GM23338 (cell line): ENCODE measurements at regions not wholly inside any gene's neighbourhood (a gene's known extent, or its start where the extent isn't known, plus 50 kb on each side); places are given as distances from the start of the nearest gene placed in this dataset.

Experiments used
- ATAC-seq: fragments of 200-7000 bp; cut with Tn5 transposase; 3 replicates; pipeline ENCODE4 v1.9.1; 2020
- DNase-seq: peaks from one replicate; pipeline ENCODE4 v3.0.0-alpha.2; 2015; ENCODE audit warnings: low spot score
- H2AFZ ChIP-seq: fragments of 200-600 bp; sonication (generic); 2 replicates; pipeline ENCODE4 v1.8.0; 2016; ENCODE audit warnings: antibody characterized with exemption, mild to moderate bottlenecking, moderate library complexity
- H3F3A ChIP-seq: fragments of 200-600 bp; sonication (generic); replicated peaks from 2 replicates; pipeline ENCODE4 v1.8.0; 2017; ENCODE audit warnings: antibody characterized with exemption, mixed run types, low read depth
- H3K27ac ChIP-seq: fragments of 200-600 bp; sonication (generic); 2 replicates; pipeline ENCODE4 v1.6.1; 2016; ENCODE audit warnings: low read depth
- H3K27me3 ChIP-seq: fragments of 200-600 bp; sonication (generic); 2 replicates; pipeline ENCODE4 v1.8.0; 2016; ENCODE audit warnings: mild to moderate bottlenecking, mixed run types, moderate library complexity; ENCODE audit not compliant: insufficient read depth
- H3K36me3 ChIP-seq: fragments of 200-600 bp; sonication (generic); 2 replicates; pipeline ENCODE4 v1.8.0; 2016; ENCODE audit warnings: mild to moderate bottlenecking; ENCODE audit not compliant: insufficient read depth
- H3K4me1 ChIP-seq: fragments of 200-600 bp; sonication (generic); 2 replicates; pipeline ENCODE4 v1.8.0; 2016; ENCODE audit warnings: mild to moderate bottlenecking, moderate library complexity; ENCODE audit not compliant: insufficient read depth
- H3K4me2 ChIP-seq: fragments of 200-600 bp; sonication (generic); 2 replicates; pipeline ENCODE4 v1.7.1; 2017; ENCODE audit warnings: mixed run types
- H3K4me3 ChIP-seq: fragments of 200-600 bp; sonication (generic); 2 replicates; pipeline ENCODE4 v1.6.1; 2016; ENCODE audit warnings: mixed run types
- H3K79me2 ChIP-seq: fragments of 200-600 bp; sonication (generic); replicated peaks from 2 replicates; pipeline ENCODE4 v1.8.0; 2017; ENCODE audit warnings: mild to moderate bottlenecking; ENCODE audit not compliant: insufficient read depth
- H3K9me2 ChIP-seq: fragments of 200-600 bp; sonication (generic); 2 replicates; pipeline ENCODE4 v1.8.0; 2017; ENCODE audit not compliant: insufficient read depth
- H4K20me1 ChIP-seq: fragments of 200-600 bp; sonication (generic); replicated peaks from 2 replicates; pipeline ENCODE4 v1.8.0; 2017; ENCODE audit warnings: mild to moderate bottlenecking; ENCODE audit not compliant: insufficient read depth
- H3K27ac Mint-ChIP-seq: 2 replicates; pipeline ENCODE4 v1.8.0; 2020; ENCODE audit warnings: inconsistent platforms, mild to moderate bottlenecking, moderate library complexity, mixed read lengths
- H3K27me3 Mint-ChIP-seq: 3 replicates; pipeline ENCODE4 v1.8.0; 2022; ENCODE audit warnings: low read depth, mild to moderate bottlenecking, moderate library complexity, mixed read lengths, inconsistent platforms; ENCODE audit not compliant: insufficient read depth, poor library complexity
- H3K36me3 Mint-ChIP-seq: 3 replicates; pipeline ENCODE4 v1.8.0; 2021; ENCODE audit warnings: low read depth, mild to moderate bottlenecking, inconsistent platforms, moderate library complexity, mixed read lengths
- H3K4me1 Mint-ChIP-seq: 3 replicates; pipeline ENCODE4 v1.8.0; 2020; ENCODE audit warnings: mild to moderate bottlenecking, inconsistent platforms, mixed read lengths
- H3K4me3 Mint-ChIP-seq: 3 replicates; pipeline ENCODE4 v1.8.0; 2021; ENCODE audit warnings: moderate library complexity, mild to moderate bottlenecking, inconsistent platforms, mixed read lengths
- H3K9me3 Mint-ChIP-seq: 3 replicates; pipeline ENCODE4 v1.8.0; 2020; ENCODE audit warnings: moderate library complexity, mild to moderate bottlenecking, inconsistent platforms, mixed read lengths
- CREB1 ChIP-seq: fragments of 250-450 bp; sonication (Bioruptor Pico); IDR thresholded peaks from 2 replicates; pipeline ENCODE4 v1.5.0; 2020; ENCODE audit warnings: low read depth, mild to moderate bottlenecking, moderate library complexity
- EZH2 ChIP-seq: fragments of 200-600 bp; sonication (generic); IDR thresholded peaks from one replicate; pipeline ENCODE4 v1.8.0; 2017; ENCODE audit warnings: antibody characterized with exemption, mild to moderate bottlenecking, low read depth; ENCODE audit not compliant: unreplicated experiment
- EZH2phosphoT487 ChIP-seq: fragments of 200-600 bp; sonication (generic); IDR thresholded peaks from one replicate; pipeline ENCODE4 v1.8.1; 2018; ENCODE audit warnings: antibody characterized with exemption; ENCODE audit not compliant: unreplicated experiment
- JUNB ChIP-seq: IDR thresholded peaks from one replicate; pipeline ENCODE4 v1.6.1; 2016; ENCODE audit warnings: antibody characterized with exemption; ENCODE audit not compliant: unreplicated experiment
- NANOG ChIP-seq: IDR thresholded peaks from 2 replicates; pipeline ENCODE4 v1.6.1; 2016; ENCODE audit warnings: antibody characterized with exemption, borderline replicate concordance
- STAT1 ChIP-seq: IDR thresholded peaks from one replicate; pipeline ENCODE4 v1.6.1; 2016; ENCODE audit warnings: antibody characterized with exemption; ENCODE audit not compliant: unreplicated experiment
- ZNF114 ChIP-seq: fragments of 250-450 bp; sonication (Bioruptor Pico); IDR thresholded peaks from 2 replicates; pipeline ENCODE4 v1.5.0; 2020; ENCODE audit warnings: mild to moderate bottlenecking, moderate library complexity
- ZNF331 ChIP-seq: fragments of 250-450 bp; sonication (Bioruptor Pico); IDR thresholded peaks from 2 replicates; pipeline ENCODE4 v1.5.0; 2020; ENCODE audit warnings: low read depth, mild to moderate bottlenecking, moderate library complexity
- TF ChIP-seq, protein P1 (sequence below): IDR thresholded peaks from 2 replicates; pipeline ENCODE4 v1.6.1; 2016; ENCODE audit warnings: antibody characterized with exemption
- TF ChIP-seq, protein P2 (sequence below): fragments of 250-450 bp; sonication (Bioruptor Pico); IDR thresholded peaks from 2 replicates; pipeline ENCODE4 v1.5.0; 2020; ENCODE audit warnings: mild to moderate bottlenecking, moderate library complexity
- TF ChIP-seq, protein P3 (sequence below): IDR thresholded peaks from one replicate; pipeline ENCODE4 v1.6.1; 2018; ENCODE audit warnings: antibody characterized with exemption; ENCODE audit not compliant: unreplicated experiment
- TF ChIP-seq, protein P4 (sequence below), 2 experiments: fragments of 200-600 bp in 1 of 2; sonication (generic) in 1 of 2; conservative IDR thresholded peaks; 2 replicates each; pipeline versions ENCODE4 v1.5.1 to v1.6.1; 2016 to 2017; ENCODE audit warnings: antibody characterized with exemption in 2 of 2, low read depth in 2 of 2, mild to moderate bottlenecking in 2 of 2, moderate library complexity in 1 of 2

DNA sequence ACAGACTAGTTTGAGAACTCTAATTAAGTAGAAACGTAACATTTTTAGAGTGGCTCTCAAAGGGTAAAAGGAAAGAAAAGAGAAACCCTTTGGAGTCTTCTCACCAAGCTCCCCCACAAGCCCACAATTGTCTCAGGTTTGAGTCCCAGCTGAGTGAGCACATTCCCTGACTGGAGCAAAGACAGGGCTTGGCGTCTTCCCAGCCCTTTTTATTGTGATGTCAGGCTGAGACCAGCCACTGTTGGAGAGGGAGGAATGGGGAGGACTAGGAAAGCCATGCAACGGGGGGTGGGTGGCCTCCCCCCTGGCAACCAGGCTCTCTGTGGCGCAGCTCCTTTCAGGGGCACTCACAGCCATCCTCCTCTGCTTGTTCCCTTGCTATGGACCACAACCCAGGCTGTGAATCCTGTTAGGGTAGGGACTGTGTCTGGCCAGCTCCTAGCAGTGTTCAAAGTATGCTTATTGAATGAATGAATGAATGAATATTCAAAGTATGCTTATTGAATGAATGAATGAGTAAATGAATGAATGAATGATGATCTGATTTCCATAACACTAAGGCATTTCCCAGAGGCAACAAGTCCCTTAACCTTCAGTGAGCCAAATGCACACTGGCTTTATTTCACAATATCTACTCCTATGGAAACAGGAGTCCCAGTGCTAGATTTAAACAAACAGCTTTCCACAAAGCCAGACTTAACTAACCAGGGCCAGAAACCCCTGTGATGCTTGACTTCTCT lies 413.3 kb downstream of the MID1IP1 start:
- no peak for DNase-seq
- H3K36me3 Mint-ChIP-seq: no peaks in the 10 kb centered on the region
- no peaks in the 10 kb centered on the region for H3K36me3 ChIP-seq
- no peaks in the 10 kb centered on the region for H3K79me2 ChIP-seq
- TF ChIP-seq ZNF114 (CRISPR knock-in tag): no peak
- TF ChIP-seq STAT1: no peak
- TF ChIP-seq, protein P1, sequence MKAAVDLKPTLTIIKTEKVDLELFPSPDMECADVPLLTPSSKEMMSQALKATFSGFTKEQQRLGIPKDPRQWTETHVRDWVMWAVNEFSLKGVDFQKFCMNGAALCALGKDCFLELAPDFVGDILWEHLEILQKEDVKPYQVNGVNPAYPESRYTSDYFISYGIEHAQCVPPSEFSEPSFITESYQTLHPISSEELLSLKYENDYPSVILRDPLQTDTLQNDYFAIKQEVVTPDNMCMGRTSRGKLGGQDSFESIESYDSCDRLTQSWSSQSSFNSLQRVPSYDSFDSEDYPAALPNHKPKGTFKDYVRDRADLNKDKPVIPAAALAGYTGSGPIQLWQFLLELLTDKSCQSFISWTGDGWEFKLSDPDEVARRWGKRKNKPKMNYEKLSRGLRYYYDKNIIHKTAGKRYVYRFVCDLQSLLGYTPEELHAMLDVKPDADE: no peak
- TF ChIP-seq CREB1 (CRISPR knock-in tag): no peak
- TF ChIP-seq EZH2phosphoT487: no peak
- no peak for TF ChIP-seq JUNB
- no peak for TF ChIP-seq EZH2
- TF ChIP-seq NANOG: no peak
- TF ChIP-seq, protein P2, sequence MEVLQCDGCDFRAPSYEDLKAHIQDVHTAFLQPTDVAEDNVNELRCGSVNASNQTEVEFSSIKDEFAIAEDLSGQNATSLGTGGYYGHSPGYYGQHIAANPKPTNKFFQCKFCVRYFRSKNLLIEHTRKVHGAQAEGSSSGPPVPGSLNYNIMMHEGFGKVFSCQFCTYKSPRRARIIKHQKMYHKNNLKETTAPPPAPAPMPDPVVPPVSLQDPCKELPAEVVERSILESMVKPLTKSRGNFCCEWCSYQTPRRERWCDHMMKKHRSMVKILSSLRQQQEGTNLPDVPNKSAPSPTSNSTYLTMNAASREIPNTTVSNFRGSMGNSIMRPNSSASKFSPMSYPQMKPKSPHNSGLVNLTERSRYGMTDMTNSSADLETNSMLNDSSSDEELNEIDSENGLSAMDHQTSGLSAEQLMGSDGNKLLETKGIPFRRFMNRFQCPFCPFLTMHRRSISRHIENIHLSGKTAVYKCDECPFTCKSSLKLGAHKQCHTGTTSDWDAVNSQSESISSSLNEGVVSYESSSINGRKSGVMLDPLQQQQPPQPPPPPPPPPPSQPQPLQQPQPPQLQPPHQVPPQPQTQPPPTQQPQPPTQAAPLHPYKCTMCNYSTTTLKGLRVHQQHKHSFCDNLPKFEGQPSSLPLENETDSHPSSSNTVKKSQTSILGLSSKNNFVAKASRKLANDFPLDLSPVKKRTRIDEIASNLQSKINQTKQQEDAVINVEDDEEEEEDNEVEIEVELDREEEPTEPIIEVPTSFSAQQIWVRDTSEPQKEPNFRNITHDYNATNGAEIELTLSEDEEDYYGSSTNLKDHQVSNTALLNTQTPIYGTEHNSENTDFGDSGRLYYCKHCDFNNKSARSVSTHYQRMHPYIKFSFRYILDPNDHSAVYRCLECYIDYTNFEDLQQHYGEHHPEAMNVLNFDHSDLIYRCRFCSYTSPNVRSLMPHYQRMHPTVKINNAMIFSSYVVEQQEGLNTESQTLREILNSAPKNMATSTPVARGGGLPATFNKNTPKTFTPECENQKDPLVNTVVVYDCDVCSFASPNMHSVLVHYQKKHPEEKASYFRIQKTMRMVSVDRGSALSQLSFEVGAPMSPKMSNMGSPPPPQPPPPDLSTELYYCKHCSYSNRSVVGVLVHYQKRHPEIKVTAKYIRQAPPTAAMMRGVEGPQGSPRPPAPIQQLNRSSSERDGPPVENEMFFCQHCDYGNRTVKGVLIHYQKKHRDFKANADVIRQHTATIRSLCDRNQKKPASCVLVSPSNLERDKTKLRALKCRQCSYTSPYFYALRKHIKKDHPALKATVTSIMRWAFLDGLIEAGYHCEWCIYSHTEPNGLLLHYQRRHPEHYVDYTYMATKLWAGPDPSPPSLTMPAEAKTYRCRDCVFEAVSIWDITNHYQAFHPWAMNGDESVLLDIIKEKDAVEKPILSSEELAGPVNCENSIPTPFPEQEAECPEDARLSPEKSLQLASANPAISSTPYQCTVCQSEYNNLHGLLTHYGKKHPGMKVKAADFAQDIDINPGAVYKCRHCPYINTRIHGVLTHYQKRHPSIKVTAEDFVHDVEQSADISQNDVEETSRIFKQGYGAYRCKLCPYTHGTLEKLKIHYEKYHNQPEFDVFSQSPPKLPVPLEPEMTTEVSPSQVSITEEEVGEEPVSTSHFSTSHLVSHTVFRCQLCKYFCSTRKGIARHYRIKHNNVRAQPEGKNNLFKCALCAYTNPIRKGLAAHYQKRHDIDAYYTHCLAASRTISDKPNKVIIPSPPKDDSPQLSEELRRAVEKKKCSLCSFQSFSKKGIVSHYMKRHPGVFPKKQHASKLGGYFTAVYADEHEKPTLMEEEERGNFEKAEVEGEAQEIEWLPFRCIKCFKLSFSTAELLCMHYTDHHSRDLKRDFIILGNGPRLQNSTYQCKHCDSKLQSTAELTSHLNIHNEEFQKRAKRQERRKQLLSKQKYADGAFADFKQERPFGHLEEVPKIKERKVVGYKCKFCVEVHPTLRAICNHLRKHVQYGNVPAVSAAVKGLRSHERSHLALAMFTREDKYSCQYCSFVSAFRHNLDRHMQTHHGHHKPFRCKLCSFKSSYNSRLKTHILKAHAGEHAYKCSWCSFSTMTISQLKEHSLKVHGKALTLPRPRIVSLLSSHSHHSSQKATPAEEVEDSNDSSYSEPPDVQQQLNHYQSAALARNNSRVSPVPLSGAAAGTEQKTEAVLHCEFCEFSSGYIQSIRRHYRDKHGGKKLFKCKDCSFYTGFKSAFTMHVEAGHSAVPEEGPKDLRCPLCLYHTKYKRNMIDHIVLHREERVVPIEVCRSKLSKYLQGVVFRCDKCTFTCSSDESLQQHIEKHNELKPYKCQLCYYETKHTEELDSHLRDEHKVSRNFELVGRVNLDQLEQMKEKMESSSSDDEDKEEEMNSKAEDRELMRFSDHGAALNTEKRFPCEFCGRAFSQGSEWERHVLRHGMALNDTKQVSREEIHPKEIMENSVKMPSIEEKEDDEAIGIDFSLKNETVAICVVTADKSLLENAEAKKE (CRISPR knock-in tag): no peak
- TF ChIP-seq, protein P3, sequence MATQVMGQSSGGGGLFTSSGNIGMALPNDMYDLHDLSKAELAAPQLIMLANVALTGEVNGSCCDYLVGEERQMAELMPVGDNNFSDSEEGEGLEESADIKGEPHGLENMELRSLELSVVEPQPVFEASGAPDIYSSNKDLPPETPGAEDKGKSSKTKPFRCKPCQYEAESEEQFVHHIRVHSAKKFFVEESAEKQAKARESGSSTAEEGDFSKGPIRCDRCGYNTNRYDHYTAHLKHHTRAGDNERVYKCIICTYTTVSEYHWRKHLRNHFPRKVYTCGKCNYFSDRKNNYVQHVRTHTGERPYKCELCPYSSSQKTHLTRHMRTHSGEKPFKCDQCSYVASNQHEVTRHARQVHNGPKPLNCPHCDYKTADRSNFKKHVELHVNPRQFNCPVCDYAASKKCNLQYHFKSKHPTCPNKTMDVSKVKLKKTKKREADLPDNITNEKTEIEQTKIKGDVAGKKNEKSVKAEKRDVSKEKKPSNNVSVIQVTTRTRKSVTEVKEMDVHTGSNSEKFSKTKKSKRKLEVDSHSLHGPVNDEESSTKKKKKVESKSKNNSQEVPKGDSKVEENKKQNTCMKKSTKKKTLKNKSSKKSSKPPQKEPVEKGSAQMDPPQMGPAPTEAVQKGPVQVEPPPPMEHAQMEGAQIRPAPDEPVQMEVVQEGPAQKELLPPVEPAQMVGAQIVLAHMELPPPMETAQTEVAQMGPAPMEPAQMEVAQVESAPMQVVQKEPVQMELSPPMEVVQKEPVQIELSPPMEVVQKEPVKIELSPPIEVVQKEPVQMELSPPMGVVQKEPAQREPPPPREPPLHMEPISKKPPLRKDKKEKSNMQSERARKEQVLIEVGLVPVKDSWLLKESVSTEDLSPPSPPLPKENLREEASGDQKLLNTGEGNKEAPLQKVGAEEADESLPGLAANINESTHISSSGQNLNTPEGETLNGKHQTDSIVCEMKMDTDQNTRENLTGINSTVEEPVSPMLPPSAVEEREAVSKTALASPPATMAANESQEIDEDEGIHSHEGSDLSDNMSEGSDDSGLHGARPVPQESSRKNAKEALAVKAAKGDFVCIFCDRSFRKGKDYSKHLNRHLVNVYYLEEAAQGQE: no peak
- TF ChIP-seq, protein P4, sequence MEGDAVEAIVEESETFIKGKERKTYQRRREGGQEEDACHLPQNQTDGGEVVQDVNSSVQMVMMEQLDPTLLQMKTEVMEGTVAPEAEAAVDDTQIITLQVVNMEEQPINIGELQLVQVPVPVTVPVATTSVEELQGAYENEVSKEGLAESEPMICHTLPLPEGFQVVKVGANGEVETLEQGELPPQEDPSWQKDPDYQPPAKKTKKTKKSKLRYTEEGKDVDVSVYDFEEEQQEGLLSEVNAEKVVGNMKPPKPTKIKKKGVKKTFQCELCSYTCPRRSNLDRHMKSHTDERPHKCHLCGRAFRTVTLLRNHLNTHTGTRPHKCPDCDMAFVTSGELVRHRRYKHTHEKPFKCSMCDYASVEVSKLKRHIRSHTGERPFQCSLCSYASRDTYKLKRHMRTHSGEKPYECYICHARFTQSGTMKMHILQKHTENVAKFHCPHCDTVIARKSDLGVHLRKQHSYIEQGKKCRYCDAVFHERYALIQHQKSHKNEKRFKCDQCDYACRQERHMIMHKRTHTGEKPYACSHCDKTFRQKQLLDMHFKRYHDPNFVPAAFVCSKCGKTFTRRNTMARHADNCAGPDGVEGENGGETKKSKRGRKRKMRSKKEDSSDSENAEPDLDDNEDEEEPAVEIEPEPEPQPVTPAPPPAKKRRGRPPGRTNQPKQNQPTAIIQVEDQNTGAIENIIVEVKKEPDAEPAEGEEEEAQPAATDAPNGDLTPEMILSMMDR (conservative IDR thresholded peaks at IDR 0.05; ENCODE audit: low read depth in 2 of 2): no peak
- no peak for TF ChIP-seq ZNF331 (CRISPR knock-in tag)
- no peak overlapping the region for H3K27ac Mint-ChIP-seq
- H3K4me1 ChIP-seq: no peaks in the 10 kb centered on the region
- H3K4me1 Mint-ChIP-seq: peaks cover 8% of the 10 kb centered on the region; the same call in 2 of the 3 replicates
- H3K4me3 ChIP-seq: no peak overlapping the region
- no peaks in the 10 kb centered on the region for H3K27me3 ChIP-seq
- no peak overlapping the region for H3K27ac ChIP-seq
- H3K4me2 ChIP-seq: no peak overlapping the region
- no peak overlapping the region for H3K4me3 Mint-ChIP-seq
- no peaks in the 10 kb centered on the region for H3K9me2 ChIP-seq
- H3F3A ChIP-seq: no peaks in the 10 kb centered on the region
- no peak for ATAC-seq
- H4K20me1 ChIP-seq: no peaks in the 10 kb centered on the region
- peaks cover 1% of the 10 kb centered on the region for H3K27me3 Mint-ChIP-seq
- no peak overlapping the region for H2AFZ ChIP-seq
- no peaks in the 10 kb centered on the region; the same call in 2 of the 3 replicates for H3K9me3 Mint-ChIP-seq
